Loucy (cell line): ENCODE measurements at regions not wholly inside any gene's neighbourhood (a gene's known extent, or its start where the extent isn't known, plus 50 kb on each side); places are given as distances from the start of the nearest gene placed in this dataset.

Source experiments
- CTCF ChIP-seq: fragments of 200-600 bp; sonication (generic); conservative IDR thresholded peaks from 2 replicates; pipeline ENCODE4 v1.5.1; 2014; ENCODE audit warnings: mild to moderate bottlenecking, antibody characterized with exemption, low read length
- EZH2phosphoT487 ChIP-seq: fragments of 200-600 bp; IDR thresholded peaks from 2 replicates; pipeline ENCODE4 v1.6.1; 2018; ENCODE audit warnings: antibody characterized with exemption, mild to moderate bottlenecking, moderate library complexity, borderline replicate concordance

- no peak for TF ChIP-seq CTCF
- no peak for TF ChIP-seq EZH2phosphoT487
These were observed 87.8 kb upstream of the SIRPA start for GRCh38 chr20:1807394-1807793.
